SU-DHL-6 (cell line): ENCODE measurements at regions not wholly inside any gene's neighbourhood (a gene's known extent, or its start where the extent isn't known, plus 50 kb on each side); places are given as distances from the start of the nearest gene placed in this dataset.
"Not testable (repeated sequence)": the region's sequence is repeated elsewhere in the genome, so short reads cannot be mapped to it uniquely, and the experiment has no call there.

ENCODE experiments used
- H2AFZ ChIP-seq: fragments of 200-600 bp; sonication (generic); 2 replicates; pipeline ENCODE4 v1.6.1; 2014; ENCODE audit warnings: low read depth, mild to moderate bottlenecking, moderate library complexity, mixed read lengths, antibody characterized with exemption, low read length; ENCODE audit not compliant: severe bottlenecking
- H3F3A ChIP-seq: fragments of 200-600 bp; shearing (Covaris generic); 2 replicates; pipeline ENCODE4 v1.6.0; 2016; ENCODE audit warnings: antibody characterized with exemption, mild to moderate bottlenecking; ENCODE audit not compliant: insufficient read depth
- H3K27ac ChIP-seq: fragments of 200-600 bp; sonication (generic); 2 replicates; pipeline ENCODE4 v1.5.1; 2016; ENCODE audit warnings: low read depth, mild to moderate bottlenecking, low read length, moderate library complexity, mixed read lengths
- H3K27me3 ChIP-seq: fragments of 200-600 bp; sonication (generic), shearing (Covaris generic); 2 replicates; pipeline ENCODE4 v1.6.0; 2014; ENCODE audit warnings: mild to moderate bottlenecking, low read length
- H3K36me3 ChIP-seq: fragments of 200-600 bp; sonication (generic); 2 replicates; pipeline ENCODE4 v1.6.1; 2014; ENCODE audit warnings: mild to moderate bottlenecking, low read length, mixed read lengths
- H3K4me2 ChIP-seq: fragments of 300-600, 200-600 bp; shearing (Covaris generic), sonication (generic); 2 replicates; pipeline ENCODE4 v1.6.0; 2014; ENCODE audit warnings: low read length, low read depth, mild to moderate bottlenecking; ENCODE audit not compliant: poor library complexity, severe bottlenecking
- H3K4me3 ChIP-seq: fragments of 200-600 bp; sonication (generic); 2 replicates; pipeline ENCODE4 v1.5.1; 2014; ENCODE audit warnings: antibody characterized with exemption, low read length, mild to moderate bottlenecking, mixed read lengths; ENCODE audit not compliant: insufficient read depth, poor library complexity, severe bottlenecking
- H3K79me2 ChIP-seq: fragments of 200-600 bp; sonication (generic); 2 replicates; pipeline ENCODE4 v1.6.1; 2014; ENCODE audit warnings: mild to moderate bottlenecking, low read length, moderate library complexity; ENCODE audit not compliant: insufficient read depth
- H3K9ac ChIP-seq: fragments of 200-600 bp; sonication (generic); 2 replicates; pipeline ENCODE4 v1.7.0; 2014; ENCODE audit warnings: mild to moderate bottlenecking, low read length
- H3K9me2 ChIP-seq: fragments of 200-600 bp; sonication (generic); replicated peaks from 2 replicates; pipeline ENCODE4 v1.6.1; 2014; ENCODE audit warnings: low read length; ENCODE audit not compliant: insufficient read depth
- H3K9me3 ChIP-seq: fragments of 200-600 bp; sonication (generic); 2 replicates; pipeline ENCODE4 v1.6.1; 2014; ENCODE audit warnings: low read length, mixed read lengths; ENCODE audit not compliant: insufficient read depth
- H4K20me1 ChIP-seq: fragments of 200-600 bp; sonication (generic); 2 replicates; pipeline ENCODE4 v1.6.1; 2014; ENCODE audit warnings: low read depth, mild to moderate bottlenecking, antibody characterized with exemption, low read length, moderate library complexity, mixed read lengths
- CTCF ChIP-seq: fragments of 200-600 bp; sonication (generic); IDR thresholded peaks from one replicate; pipeline ENCODE4 v1.5.1; 2017; ENCODE audit warnings: antibody characterized with exemption, mild to moderate bottlenecking, low read length, moderate library complexity; ENCODE audit not compliant: insufficient read depth, poor library complexity, severe bottlenecking
- EZH2phosphoT487 ChIP-seq: fragments of 200-600 bp; sonication (generic), shearing (Covaris generic); conservative IDR thresholded peaks from 2 replicates; pipeline ENCODE4 v1.6.1; 2018; ENCODE audit warnings: mild to moderate bottlenecking, antibody characterized with exemption, low read length, moderate library complexity, mixed read lengths

GRCh38 chr9:97220894-97221477 lies 86.5 kb upstream of the CCDC180 start:
- Histone ChIP-seq H3K27ac (no peak overlapping the region), H3K4me2 (no peak overlapping the region), H4K20me1 (no peaks in the 10 kb centered on the region), H3K9me3 (no peaks in the 10 kb centered on the region), H3K9me2 (no peaks in the 10 kb centered on the region), H3K36me3 (no peaks in the 10 kb centered on the region), H3K4me3 (no peak overlapping the region), H3K79me2 (no peaks in the 10 kb centered on the region), H2AFZ (no peak overlapping the region), H3K27me3 (no peaks in the 10 kb centered on the region), H3K9ac (no peak overlapping the region), H3F3A (no peaks in the 10 kb centered on the region)
- no peak for TF ChIP-seq EZH2phosphoT487
- no peak for TF ChIP-seq CTCF

GRCh38 chr9:97220396-97220795 lies 87.1 kb upstream of the CCDC180 start:
- H3K79me2 ChIP-seq, H3F3A ChIP-seq, H2AFZ ChIP-seq, H3K27ac ChIP-seq, H3K36me3 ChIP-seq, H3K4me3 ChIP-seq, H3K27me3 ChIP-seq, H3K9ac ChIP-seq, H3K9me3 ChIP-seq, H3K4me2 ChIP-seq, H3K9me2 ChIP-seq, H4K20me1 ChIP-seq: not testable (repeated sequence)

GRCh38 chr9:97219443-97220140 lies 87.9 kb upstream of the CCDC180 start:
- H3K4me2 ChIP-seq, H3K27ac ChIP-seq, H3K9ac ChIP-seq, H2AFZ ChIP-seq, H3K79me2 ChIP-seq, H3K9me3 ChIP-seq, H4K20me1 ChIP-seq, H3K36me3 ChIP-seq, H3K4me3 ChIP-seq, H3K27me3 ChIP-seq, H3F3A ChIP-seq, H3K9me2 ChIP-seq: not testable (repeated sequence)

GRCh38 chr9:97215127-97215526 lies 92.3 kb upstream of the CCDC180 start:
- H3K4me2 ChIP-seq, H3K27me3 ChIP-seq, H3K9me3 ChIP-seq, H3K79me2 ChIP-seq, H3K9me2 ChIP-seq, H3F3A ChIP-seq, H3K9ac ChIP-seq, H3K36me3 ChIP-seq, H3K4me3 ChIP-seq, H2AFZ ChIP-seq, H4K20me1 ChIP-seq, H3K27ac ChIP-seq: not testable (repeated sequence)

GRCh38 chr9:97214556-97214955 lies 92.9 kb upstream of the CCDC180 start:
- not testable (repeated sequence) for H3K36me3 ChIP-seq, H4K20me1 ChIP-seq, H3K4me2 ChIP-seq, H3K79me2 ChIP-seq, H3K4me3 ChIP-seq, H3K27me3 ChIP-seq, H3K9me3 ChIP-seq, H3F3A ChIP-seq, H2AFZ ChIP-seq, H3K27ac ChIP-seq, H3K9me2 ChIP-seq, H3K9ac ChIP-seq

GRCh38 chr9:97199683-97200082 lies 107.8 kb upstream of the CCDC180 start:
- H3K36me3 ChIP-seq, H3F3A ChIP-seq, H3K9me2 ChIP-seq, H3K9me3 ChIP-seq, H3K27me3 ChIP-seq, H2AFZ ChIP-seq, H3K27ac ChIP-seq, H3K4me3 ChIP-seq, H3K4me2 ChIP-seq, H3K79me2 ChIP-seq, H4K20me1 ChIP-seq, H3K9ac ChIP-seq: not testable (repeated sequence)

GRCh38 chr9:97193767-97194166 lies 113.7 kb upstream of the CCDC180 start:
- H3K27me3 ChIP-seq, H4K20me1 ChIP-seq, H3K79me2 ChIP-seq, H3K36me3 ChIP-seq, H3K9me3 ChIP-seq, H2AFZ ChIP-seq, H3K27ac ChIP-seq, H3K9ac ChIP-seq, H3F3A ChIP-seq, H3K4me3 ChIP-seq, H3K4me2 ChIP-seq, H3K9me2 ChIP-seq: not testable (repeated sequence)
